ENCODE measurements at regions not wholly inside any gene's neighbourhood (a gene's known extent, or its start where the extent isn't known, plus 50 kb on each side); places are given as distances from the start of the nearest gene placed in this dataset.

DNA sequence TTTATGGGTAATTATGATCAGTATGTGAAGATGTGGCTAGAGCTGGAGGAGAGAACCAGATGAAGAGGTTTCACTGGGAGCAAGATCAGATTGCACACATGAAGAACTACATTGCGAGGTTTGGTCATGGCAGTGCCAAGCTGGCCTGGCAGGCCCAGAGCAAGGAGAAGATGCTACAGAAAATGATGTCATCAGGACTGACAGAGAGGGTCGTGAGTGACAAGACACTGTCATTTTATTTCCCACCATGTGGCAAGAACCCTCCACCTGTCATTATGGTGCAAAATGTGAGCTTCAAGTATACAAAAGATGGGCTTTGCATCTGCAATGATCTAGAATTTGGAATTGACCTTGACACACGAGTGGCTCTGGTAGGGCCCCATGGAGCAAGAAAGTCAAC, 168.3 kb downstream of the C3orf38 start:
- TF ChIP-seq, protein P1, sequence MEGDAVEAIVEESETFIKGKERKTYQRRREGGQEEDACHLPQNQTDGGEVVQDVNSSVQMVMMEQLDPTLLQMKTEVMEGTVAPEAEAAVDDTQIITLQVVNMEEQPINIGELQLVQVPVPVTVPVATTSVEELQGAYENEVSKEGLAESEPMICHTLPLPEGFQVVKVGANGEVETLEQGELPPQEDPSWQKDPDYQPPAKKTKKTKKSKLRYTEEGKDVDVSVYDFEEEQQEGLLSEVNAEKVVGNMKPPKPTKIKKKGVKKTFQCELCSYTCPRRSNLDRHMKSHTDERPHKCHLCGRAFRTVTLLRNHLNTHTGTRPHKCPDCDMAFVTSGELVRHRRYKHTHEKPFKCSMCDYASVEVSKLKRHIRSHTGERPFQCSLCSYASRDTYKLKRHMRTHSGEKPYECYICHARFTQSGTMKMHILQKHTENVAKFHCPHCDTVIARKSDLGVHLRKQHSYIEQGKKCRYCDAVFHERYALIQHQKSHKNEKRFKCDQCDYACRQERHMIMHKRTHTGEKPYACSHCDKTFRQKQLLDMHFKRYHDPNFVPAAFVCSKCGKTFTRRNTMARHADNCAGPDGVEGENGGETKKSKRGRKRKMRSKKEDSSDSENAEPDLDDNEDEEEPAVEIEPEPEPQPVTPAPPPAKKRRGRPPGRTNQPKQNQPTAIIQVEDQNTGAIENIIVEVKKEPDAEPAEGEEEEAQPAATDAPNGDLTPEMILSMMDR (conservative IDR thresholded peaks at IDR 0.05 in 1 of 2, IDR thresholded peaks at IDR 0.05 in 1 of 2; ENCODE audit: low read depth in 1 of 2, low read length in 2 of 2): no peak
- no peak for TF ChIP-seq EZH2 (IDR thresholded peaks at IDR 0.05; ENCODE audit: low read length, missing control alignments)
